ENCODE measurements at regions not wholly inside any gene's neighbourhood (a gene's known extent, or its start where the extent isn't known, plus 50 kb on each side); places are given as distances from the start of the nearest gene placed in this dataset.

DNA sequence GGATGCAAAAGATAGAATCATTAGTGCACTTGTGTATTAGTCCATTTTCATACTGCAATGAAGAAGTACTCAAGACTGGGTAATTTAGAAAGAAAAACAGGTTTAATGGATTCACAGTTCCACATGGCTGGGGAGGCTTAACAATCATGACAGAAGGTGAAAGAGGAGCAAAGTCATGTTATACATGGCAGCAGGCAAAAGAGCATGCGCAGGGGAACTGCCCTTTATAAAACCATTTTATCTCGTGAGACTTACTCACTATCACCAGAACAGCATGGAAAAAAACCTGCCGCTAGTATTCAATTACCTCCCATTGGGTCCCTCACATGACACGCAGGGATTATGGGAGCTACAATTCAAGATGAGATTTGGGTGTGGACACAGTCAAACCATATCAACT is 129.4 kb downstream of the SCG2 start:
- no peak overlapping the region for H2AFZ ChIP-seq (ENCODE audit: insufficient read depth, low read depth, low read length, poor library complexity, severe bottlenecking)
- no peak overlapping the region for H3K4me3 ChIP-seq (replicated peaks in 1 of 3; ENCODE audit: low read depth in 2 of 3, low read length in 3 of 3)
- no peaks in the 10 kb centered on the region for H3K79me2 ChIP-seq (ENCODE audit: insufficient read depth, low read length)
- H3K27me3 Mint-ChIP-seq (ENCODE audit: low read depth in 3 of 3): peaks cover 0 to 1% (median 0%) of the 10 kb centered on the region in 3 donors
- H3K27ac Mint-ChIP-seq: no peak overlapping the region
- no peak overlapping the region for H3K9ac ChIP-seq (ENCODE audit: insufficient read depth, low read length, poor library complexity, severe bottlenecking)
- H3K4me1 ChIP-seq (ENCODE audit: control insufficient read depth in 1 of 2, insufficient read depth in 2 of 2, low read length in 2 of 2): peaks cover under 1 to 7% of the 10 kb centered on the region in 2 donors
- H3K4me2 ChIP-seq (replicated peaks; ENCODE audit: extremely low read depth, low read length, poor library complexity, severe bottlenecking): no peak overlapping the region
- no peak for DNase-seq
- TF ChIP-seq, protein P1, sequence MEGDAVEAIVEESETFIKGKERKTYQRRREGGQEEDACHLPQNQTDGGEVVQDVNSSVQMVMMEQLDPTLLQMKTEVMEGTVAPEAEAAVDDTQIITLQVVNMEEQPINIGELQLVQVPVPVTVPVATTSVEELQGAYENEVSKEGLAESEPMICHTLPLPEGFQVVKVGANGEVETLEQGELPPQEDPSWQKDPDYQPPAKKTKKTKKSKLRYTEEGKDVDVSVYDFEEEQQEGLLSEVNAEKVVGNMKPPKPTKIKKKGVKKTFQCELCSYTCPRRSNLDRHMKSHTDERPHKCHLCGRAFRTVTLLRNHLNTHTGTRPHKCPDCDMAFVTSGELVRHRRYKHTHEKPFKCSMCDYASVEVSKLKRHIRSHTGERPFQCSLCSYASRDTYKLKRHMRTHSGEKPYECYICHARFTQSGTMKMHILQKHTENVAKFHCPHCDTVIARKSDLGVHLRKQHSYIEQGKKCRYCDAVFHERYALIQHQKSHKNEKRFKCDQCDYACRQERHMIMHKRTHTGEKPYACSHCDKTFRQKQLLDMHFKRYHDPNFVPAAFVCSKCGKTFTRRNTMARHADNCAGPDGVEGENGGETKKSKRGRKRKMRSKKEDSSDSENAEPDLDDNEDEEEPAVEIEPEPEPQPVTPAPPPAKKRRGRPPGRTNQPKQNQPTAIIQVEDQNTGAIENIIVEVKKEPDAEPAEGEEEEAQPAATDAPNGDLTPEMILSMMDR (IDR thresholded peaks at IDR 0.05): no peak
- H3K36me3 Mint-ChIP-seq: peaks cover 2 to 4% of the 10 kb centered on the region in 2 donors
- no peaks in the 10 kb centered on the region for H4K20me1 ChIP-seq (ENCODE audit: insufficient read depth, low read length)
- H3K4me1 Mint-ChIP-seq: peaks cover 8% of the 10 kb centered on the region
- no peaks in the 10 kb centered on the region for H3K27me3 ChIP-seq (ENCODE audit: control insufficient read depth in 2 of 2, insufficient read depth in 2 of 2, low read length in 2 of 2)
- H3K9me3 ChIP-seq (replicated peaks in 1 of 2; ENCODE audit: control insufficient read depth in 1 of 2, insufficient read depth in 1 of 2, low read length in 2 of 2): no peaks in the 10 kb centered on the region
- WGBS (ENCODE audit: insufficient coverage): no CpG with 5 or more reads among the region's 4 CpGs
- intact Hi-C loops (cut with micrococcal nuclease): no loop called here
- no peak overlapping the region for H3K4me3 Mint-ChIP-seq
- H3K36me3 ChIP-seq (replicated peaks in 1 of 2; ENCODE audit: control insufficient read depth in 1 of 2, insufficient read depth in 2 of 2, low read length in 2 of 2): no peaks in the 10 kb centered on the region
- no peak overlapping the region for H3K27ac ChIP-seq (ENCODE audit: low read depth in 1 of 2, low read length in 2 of 2)
- peaks cover 0 to 6% (median 1%) of the 10 kb centered on the region in 7 donors for H3K9me3 Mint-ChIP-seq

DNA sequence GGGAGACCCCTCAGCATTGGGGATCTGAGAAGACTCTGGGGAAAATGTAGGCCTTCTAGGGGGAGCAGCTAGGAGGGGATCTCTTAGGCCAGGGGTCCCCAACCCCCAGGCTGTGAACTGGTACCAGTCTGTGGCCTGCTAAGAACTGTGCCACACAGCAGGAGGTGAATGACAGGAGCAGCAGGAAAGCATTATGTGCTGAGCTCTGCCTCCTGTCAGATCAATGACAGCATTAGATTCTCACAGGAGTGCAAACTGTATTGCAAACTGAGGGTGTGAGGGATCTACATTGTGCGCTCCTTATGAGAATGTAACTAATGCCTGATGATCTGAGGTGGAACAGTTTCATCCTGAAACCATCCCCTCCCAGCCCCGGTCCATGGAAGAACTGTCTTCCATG is 127.3 kb downstream of the SCG2 start:
- Histone ChIP-seq H3K36me3 (replicated peaks in 1 of 2; ENCODE audit: control insufficient read depth in 1 of 2, insufficient read depth in 2 of 2, low read length in 2 of 2) (no peaks in the 10 kb centered on the region), H3K4me3 (replicated peaks in 1 of 3; ENCODE audit: low read depth in 2 of 3, low read length in 3 of 3) (no peak overlapping the region)
- no peak for DNase-seq

More for the DNA sequence above, 127.3 kb downstream of the SCG2 start:
- Histone ChIP-seq H3K9me3 (replicated peaks in 1 of 2; ENCODE audit: control insufficient read depth in 1 of 2, insufficient read depth in 1 of 2, low read length in 2 of 2) (no peaks in the 10 kb centered on the region), H4K20me1 (ENCODE audit: insufficient read depth, low read length) (no peaks in the 10 kb centered on the region), H3K9ac (ENCODE audit: insufficient read depth, low read length, poor library complexity, severe bottlenecking) (no peak overlapping the region), H3K79me2 (ENCODE audit: insufficient read depth, low read length) (no peaks in the 10 kb centered on the region), H3K27me3 (ENCODE audit: control insufficient read depth in 2 of 2, insufficient read depth in 2 of 2, low read length in 2 of 2) (no peaks in the 10 kb centered on the region), H2AFZ (ENCODE audit: insufficient read depth, low read depth, low read length, poor library complexity, severe bottlenecking) (no peak overlapping the region), H3K4me1 (ENCODE audit: control insufficient read depth in 1 of 2, insufficient read depth in 2 of 2, low read length in 2 of 2) (no peaks in the 10 kb centered on the region), H3K27ac (ENCODE audit: low read depth in 1 of 2, low read length in 2 of 2) (no peak overlapping the region), H3K4me2 (replicated peaks; ENCODE audit: extremely low read depth, low read length, poor library complexity, severe bottlenecking) (no peak overlapping the region)
- no peak overlapping the region for H3K4me3 Mint-ChIP-seq
- H3K27ac Mint-ChIP-seq: no peak overlapping the region
- intact Hi-C loops (cut with micrococcal nuclease): no loop called here
- TF ChIP-seq, protein P1 (IDR thresholded peaks at IDR 0.05): no peak
- H3K27me3 Mint-ChIP-seq (ENCODE audit: low read depth in 3 of 3): peaks cover 0 to 1% (median 0%) of the 10 kb centered on the region in 3 donors
- H3K9me3 Mint-ChIP-seq: peaks cover 0 to 5% (median 3%) of the 10 kb centered on the region in 7 donors
- no peaks in the 10 kb centered on the region for H3K4me1 Mint-ChIP-seq
- H3K36me3 Mint-ChIP-seq: no peaks in the 10 kb centered on the region
- no CpG with 5 or more reads among the region's 2 CpGs for WGBS (ENCODE audit: insufficient coverage)
